SH-SY5Y (cell line): ENCODE measurements at regions not wholly inside any gene's neighbourhood (a gene's known extent, or its start where the extent isn't known, plus 50 kb on each side); places are given as distances from the start of the nearest gene placed in this dataset.

ENCODE experiments used
- GATA2 ChIP-seq: IDR thresholded peaks from 2 replicates; pipeline ENCODE4 v1.6.1; 2011; ENCODE audit warnings: mild to moderate bottlenecking, low read depth, low read length
- GATA3 ChIP-seq: IDR thresholded peaks from 2 replicates; pipeline ENCODE4 v1.6.1; 2011; ENCODE audit warnings: low read depth, mild to moderate bottlenecking, low read length, moderate library complexity

- TF ChIP-seq GATA2 (no peak), GATA3 (no peak)
Measured at GRCh38 chr2:133685636-133686215, 117.5 kb upstream of the NCKAP5 start.
